Sigmoid colon (tissue), 3 donors: ENCODE measurements at regions not wholly inside any gene's neighbourhood (a gene's known extent, or its start where the extent isn't known, plus 50 kb on each side); places are given as distances from the start of the nearest gene placed in this dataset.

Experiments
- CTCF ChIP-seq, 4 experiments: fragments of 450-650 bp in 3 of 4; fragments of 200-600 bp in 1 of 4; IDR thresholded peaks; one replicate each; pipeline ENCODE4 v1.5.1; 2016 to 2019; ENCODE audit warnings: antibody characterized with exemption in 4 of 4, mild to moderate bottlenecking in 3 of 4, moderate library complexity in 2 of 4
- POLR2A ChIP-seq, 2 donors: fragments of 450-650 bp; IDR thresholded peaks; one replicate each; pipeline ENCODE4 v1.6.1; 2016; ENCODE audit warnings: antibody characterized with exemption in 2 of 2, mild to moderate bottlenecking in 2 of 2, moderate library complexity in 2 of 2

- no peak for TF ChIP-seq CTCF (IDR thresholded peaks at IDR 0.05)
- no peak for TF ChIP-seq POLR2A (IDR thresholded peaks at IDR 0.05)
These were observed 95.5 kb downstream of the QRSL1 start for GRCh38 chr6:106724848-106725247.
